GM19351 (cell line): ENCODE measurements at regions not wholly inside any gene's neighbourhood (a gene's known extent, or its start where the extent isn't known, plus 50 kb on each side); places are given as distances from the start of the nearest gene placed in this dataset.

Source experiments
- ATAC-seq: cut with Tn5 transposase; IDR thresholded peaks from one replicate; pipeline ENCODE4 v1.9.1; 2021; ENCODE audit warnings: mild to moderate bottlenecking, moderate library complexity; ENCODE audit not compliant: unreplicated experiment

DNA sequence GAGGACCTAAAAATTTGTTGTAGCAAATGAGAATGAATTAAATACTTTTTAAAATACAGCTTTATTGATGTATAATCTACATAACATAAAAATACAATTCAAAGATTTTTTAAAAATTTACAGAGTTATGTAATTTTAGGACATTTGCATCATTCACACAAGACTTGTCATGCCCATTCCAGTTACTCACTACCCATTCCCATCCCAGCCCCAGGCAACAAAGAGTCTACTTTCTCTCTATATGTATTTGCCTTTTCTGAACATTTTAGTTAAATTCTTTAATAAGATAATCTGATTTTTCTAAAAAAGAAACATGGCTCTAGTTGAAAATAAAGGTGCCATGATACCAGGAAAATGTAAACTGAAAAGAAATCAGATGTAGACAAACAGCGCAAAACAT is 354.2 kb downstream of the PMP22 start:
- ATAC-seq = no peak

DNA sequence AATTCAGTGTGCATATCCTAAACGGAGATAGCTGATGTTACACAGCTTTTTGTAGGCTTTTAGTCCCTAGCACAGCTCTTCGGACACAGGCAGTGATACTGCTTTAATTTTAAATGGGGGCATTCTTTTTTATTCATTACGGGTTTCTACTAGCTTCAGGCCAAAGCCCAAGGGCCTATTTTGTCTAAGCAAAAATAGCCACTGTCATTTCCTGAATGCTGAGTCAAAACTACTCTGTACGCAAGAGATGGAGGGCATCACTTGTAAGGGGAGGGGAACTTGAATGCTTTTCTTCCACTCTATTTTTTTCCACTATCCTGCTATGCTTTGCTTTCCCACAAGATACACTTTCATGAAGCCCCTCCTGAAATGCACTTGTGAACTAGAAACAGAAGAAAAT is 360.7 kb downstream of the PMP22 start:
- no peak for ATAC-seq

DNA sequence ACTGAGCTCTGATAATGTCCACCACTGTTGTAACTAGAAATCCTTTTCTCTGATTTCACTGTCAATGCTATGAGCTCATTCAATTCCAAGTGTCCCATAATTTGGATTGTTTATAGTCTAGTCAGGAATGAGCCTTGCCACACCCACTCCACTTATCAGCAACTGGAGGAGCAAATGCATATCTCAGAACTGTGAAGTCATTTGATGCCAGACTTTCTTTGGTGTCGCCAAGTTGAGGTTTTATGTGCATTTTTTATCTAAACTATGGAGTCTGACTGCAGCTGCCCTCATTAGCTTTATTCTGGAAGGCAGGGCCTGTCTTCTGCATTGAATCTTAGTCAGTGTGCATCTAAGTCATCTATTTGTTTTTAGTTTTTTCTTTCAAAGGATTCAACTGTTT is 361.3 kb downstream of the PMP22 start:
- no peak for ATAC-seq

DNA sequence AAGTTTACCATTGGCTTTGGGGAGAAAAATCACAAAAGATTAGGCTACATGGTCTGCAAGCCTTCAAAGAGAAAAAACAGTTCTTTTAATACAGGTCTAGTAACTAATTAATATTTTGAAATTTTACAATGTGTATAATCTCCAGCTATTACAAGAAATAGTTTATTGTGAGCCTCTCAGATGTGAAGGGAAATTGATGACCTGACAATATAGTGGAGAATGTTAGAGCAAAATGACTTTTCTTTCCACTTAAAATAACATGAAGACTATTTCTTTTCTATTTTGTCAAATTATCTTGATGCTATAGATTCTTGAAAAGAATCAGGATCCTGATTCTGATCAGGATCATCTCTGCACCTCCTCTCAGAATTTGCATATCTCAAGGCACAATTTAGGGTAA is 362.3 kb downstream of the PMP22 start:
- ATAC-seq = no peak

DNA sequence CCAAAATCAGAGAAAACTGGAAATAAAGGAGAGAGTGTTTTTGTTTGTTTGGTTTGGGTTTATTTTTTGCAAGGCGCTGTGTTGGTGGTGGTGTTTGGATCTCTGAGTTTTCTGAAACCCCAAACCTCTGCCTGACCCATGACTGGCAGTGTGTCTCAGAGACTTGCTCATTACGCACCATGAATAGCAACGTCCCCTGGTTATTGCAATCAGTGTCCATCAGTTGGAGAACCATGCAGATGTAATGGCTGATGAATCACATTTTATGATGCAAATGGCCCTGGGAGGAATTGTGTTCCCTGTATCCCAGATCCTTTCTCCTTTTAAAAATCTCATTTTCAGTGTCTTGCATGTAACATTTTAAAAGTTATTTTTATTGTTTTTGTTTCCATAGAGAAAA is 362.8 kb downstream of the PMP22 start:
- no peak for ATAC-seq

DNA sequence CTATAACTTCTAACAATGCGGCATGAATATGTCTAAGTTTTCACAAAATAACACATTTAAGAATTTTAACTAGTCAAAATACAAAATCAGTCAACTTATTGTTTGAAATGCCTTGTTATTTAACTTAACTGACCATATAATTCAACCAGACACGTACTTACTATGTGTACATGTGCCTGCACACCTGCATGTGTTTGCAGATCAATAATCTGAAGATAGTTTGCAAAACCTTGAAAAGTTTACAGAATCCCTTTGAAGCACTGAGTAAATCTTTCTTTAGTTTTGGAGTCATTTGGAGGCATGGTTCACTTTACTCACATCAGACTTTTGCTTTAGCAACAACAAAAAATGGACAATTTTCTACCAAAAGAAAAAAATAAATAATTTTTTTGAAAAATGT is 363.8 kb downstream of the PMP22 start:
- no peak for ATAC-seq

DNA sequence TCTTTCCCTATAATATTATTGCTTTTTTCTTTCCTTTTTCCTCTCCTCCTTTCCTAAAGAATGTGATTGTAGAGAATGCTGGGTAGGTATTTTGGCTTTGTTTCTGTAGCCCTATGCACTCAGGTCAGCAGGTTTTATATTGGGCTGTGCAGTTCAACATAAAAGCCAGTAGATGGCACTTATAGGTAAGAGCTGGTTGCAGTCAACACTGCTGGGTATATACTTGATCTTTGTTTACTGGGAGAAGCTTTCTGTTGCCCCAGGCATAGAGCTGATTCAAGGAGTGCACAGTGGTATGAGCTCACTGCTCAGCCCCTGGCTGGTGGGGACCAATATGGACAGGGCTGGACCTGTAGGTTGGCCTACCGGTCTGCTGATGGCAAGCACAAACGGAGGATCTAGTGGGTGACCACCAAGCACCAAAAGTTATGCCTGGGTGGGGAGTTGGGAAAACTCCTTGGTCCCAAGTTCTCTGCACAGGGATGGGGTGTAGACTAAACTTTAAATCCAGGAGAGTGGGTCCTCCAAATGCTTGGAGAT is 378.9 kb downstream of the PMP22 start:
- ATAC-seq = no peak

DNA sequence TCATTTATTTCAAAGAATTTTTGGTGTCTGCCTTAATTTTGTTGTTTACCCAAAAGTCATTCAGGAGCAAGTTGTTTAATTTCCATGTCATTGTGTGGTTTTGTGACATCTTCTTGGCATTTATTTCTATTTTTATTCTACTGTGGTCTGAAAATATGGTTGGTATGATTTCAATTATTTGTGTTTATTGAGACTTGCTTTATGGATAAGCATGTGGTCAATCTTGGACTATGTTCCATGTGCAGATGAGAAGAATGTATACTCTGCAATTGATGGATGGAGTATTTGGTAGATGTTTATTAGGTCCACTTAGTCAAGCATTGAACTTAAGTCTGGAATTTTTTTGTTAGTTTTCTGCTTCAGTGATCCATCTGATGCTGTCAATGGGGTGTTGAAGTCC is 383.0 kb downstream of the PMP22 start:
- ATAC-seq = no peak

DNA sequence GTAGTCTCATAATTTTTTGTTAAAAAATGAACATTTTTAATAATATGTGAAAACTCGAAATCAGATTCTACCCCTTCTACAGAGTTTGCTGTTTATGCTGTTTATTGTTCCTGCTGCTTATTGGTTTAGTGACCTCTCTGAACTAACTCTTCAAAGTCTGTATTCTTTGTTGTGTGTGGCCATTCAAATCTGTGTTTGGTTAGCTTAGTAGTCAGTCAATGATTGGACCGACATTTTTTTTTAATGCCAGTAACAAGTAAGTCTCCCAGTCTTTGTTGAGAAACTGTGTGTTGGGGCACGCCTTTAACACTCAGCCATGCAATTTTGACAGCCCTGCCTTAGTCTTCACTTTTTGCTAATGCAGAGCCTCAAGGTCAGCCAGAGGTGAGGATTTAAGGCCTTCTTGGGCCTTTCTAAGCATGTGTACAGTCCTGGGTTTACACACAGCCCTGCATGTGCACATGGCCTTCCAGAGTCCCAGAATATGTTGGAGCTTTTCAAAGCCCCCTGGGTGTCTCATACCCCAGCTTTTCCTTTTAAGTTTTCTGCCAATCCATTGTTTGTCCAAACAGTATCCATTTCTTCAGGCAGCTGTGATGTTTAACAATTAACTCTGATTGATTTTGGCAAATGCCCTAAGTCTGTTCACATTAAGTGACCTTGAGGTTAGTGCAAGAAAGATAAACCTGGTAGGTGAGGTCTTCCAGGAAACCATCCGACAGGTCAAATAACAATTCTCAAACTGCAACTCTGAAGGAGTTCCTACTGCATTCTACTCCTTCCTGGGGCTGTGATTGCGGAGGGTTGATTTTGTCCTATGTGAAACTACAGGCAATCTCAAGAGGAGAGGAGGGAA is 389.3 kb downstream of the PMP22 start:
- no peak for ATAC-seq

DNA sequence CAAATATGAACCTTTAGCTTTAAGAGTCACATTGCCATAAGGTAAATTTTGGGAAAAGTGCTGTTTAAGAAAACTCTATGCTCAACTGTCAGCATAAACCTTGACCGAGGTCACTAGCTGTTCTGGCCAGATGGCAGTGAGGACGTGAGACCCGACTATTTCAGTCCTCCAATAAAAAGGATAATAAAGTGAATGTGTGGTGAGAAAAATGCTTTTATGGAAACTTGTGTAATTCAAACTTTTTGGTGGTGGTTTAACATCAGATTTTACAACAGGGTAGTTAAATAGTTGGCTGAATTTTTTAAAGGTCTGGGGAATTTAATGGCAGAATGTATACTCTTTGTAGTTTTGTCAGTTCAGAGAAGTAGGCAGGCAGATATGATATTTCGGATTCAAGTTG is 391.1 kb downstream of the PMP22 start:
- no peak for ATAC-seq

DNA sequence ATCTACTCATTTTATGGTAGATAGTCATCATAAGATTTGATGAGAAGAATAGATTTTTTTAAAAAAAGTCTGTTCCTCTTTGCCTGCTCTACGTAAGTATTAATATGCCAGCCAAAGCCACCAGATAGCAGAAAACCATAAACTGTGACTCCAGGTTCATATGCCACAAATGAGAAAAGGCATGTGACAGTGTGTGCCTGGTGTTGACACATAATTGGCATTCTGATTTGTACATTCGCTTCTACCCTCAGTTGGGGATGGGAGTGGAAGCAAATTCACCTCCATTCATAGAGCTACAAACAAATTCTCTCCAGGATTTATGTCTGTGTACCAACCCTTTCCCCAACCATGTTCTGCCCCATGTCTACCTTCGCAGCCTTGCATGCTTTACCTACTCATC is 391.6 kb downstream of the PMP22 start:
- ATAC-seq = no peak

DNA sequence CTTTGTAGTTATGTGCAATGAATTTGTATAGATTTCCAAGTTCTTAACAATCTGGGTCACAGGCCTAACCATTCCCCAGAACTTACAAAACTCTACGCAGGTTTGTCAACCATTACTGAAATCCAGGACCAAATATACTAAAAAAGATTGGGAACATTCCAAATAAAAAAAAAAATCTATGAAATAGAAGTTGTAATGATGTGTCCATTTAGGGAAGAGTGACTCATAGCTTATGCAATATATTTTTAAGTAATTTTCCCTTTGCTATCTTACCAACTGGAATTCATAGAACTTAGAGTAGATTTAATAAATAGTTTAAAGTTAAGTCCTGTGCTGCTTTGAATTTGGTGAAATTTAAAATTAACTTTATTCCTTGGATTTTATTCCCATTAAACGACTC is 393.2 kb downstream of the PMP22 start:
- no peak for ATAC-seq

DNA sequence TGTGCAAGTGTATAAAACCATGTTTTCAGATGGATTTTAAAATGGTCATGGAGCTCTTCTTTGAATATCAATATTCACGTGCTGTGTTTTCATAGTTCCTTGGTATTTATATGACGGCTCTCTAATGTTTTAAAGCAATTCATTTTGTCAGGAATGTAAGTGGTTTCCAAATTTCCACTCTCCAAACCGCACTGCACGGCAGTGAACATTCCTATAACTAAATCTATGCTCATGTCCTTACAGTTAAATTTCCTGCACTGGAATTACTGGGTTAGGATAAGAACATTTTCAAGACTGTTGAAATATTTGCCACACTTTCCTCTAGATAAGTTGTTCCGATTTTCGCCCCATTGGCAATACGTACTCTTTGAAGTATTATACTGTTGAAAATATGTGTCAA is 398.9 kb downstream of the PMP22 start:
- no peak for ATAC-seq

DNA sequence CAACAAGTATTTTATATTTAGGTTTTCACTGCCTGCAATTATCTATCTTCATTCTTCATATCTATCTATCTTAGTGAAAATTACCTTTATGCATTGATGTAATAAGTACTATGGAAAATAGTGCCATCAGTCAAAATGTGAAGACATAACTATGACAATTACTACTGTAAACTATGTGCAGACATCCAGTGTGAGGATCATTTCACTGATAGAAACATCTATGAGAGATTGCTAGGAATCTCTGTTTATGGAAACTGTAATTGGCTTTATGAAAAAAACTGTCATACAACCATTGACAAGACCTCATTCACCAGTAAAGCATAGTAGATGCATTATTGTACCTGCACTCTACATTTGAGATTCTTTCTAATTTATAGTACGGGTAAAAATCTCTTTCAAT is 401.0 kb downstream of the PMP22 start:
- no peak for ATAC-seq

DNA sequence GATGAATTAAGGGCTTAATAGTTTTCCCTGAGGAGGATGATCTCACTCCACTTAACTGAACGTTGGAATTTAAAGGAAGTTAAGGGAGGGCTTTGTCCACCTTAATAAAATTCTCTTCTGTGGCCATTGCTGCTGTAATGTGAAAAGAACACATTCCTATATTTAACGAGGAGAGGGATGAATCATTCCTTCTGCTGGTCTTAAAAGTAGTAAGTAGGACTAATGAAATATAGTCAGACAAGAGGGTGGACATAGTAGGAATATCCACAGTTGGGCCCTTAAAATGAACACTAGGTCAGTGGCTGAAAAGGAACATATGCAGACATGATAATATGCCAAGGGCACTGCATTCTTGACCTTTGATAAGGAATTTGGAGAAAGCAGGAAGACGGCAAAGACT is 405.6 kb downstream of the PMP22 start:
- ATAC-seq = no peak

DNA sequence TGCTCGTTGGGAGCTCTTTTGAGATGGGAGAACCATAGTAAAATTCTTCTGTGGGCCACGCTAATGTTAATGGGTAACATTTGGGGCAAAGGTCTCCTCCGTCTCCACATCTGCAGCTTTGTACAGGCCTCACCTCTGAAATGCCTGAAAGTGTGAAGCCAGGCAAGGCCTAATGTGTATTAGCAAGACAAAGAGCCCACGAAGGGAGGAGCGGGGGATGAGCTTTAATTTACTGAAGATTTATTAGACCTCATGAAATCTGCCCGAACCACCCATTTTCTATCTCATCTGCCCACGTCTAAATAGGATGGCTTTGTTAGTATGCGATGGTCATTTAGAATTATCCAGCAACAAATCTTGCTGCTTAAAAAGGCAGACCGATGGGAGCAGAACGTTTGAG is 408.9 kb downstream of the PMP22 start:
- no peak for ATAC-seq

DNA sequence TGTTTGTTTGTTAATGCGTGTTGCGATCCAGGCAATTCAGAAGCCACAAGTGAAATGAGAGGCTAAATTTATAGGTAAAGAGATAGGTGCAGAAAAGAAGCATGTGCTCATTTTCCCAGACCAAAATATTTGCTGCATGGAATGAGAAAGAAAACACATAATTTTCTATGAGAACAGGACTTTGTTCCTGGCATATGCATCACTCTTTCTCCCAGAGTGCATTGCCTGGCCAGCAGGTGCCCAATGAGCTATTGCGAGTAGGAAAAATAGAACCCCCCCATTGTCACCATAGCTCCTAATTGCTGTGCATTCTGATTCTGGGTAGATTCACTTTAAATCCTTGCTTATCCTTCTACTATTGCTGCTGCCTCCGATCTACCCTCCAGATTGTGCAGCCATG is 410.4 kb downstream of the PMP22 start:
- ATAC-seq = no peak

DNA sequence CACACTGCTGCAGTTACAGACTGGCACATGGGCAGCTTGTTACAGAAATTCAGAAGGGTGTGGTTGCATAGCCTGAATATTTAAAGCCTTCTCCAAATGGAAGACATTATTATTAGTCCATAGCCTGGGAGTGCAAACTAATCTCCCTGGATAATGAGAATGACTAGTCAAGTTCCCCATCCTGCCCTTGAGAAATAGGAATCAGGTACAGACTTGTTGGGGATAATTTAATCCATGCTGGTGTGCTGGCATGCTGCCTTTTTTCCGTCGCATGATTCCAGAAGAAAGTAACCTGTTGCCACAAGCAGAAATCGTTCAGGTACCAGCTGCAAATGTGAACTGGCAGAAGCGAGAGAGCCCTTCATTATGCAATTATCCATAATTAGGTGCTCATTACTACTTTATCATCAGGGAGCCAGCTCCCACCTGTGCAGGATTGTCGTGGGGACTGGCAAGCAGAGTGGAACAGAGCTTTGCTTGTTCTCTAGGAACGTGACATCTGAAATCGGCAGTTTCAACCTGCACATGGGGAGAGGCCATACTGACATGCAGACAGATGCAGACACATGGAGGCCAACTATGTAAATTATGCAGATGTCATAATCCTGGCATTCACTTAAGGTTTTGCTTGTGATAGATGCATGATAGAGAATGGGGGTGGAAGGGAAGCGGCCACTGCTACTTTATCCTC is 419.4 kb downstream of the PMP22 start:
- ATAC-seq = no peak

DNA sequence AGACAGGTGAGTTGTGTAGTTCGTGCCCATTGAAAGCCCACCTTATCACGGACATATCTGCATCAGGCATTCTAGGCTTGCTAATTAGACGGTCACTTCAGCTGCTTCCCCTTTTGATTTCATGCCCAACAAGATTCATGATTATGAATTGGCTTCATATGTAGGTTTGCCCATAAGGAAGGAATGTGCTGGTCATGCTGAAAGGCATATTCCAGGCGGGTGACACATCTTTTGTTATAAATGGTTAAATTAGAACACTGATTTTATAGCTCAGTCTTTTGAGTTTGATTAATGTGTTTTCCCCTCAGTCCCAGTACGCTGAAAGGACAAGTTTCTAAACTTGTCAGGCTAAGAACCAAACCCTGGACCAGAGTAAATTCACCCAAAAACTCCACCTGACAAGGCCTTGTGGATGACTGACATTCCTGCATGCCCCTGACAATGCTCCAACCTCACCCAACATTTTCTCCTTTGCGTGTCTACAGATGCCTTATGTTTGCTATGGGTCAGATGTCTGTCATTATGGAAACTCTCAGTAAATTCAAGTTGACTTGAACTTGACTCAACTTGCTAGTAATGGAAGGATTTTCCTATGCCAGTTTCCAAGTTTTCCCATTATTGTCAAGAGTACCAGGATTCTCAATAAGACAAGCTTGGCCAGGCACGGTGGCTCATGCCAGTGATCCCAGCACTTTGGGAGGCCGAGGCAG is 421.9 kb downstream of the PMP22 start:
- no peak for ATAC-seq

DNA sequence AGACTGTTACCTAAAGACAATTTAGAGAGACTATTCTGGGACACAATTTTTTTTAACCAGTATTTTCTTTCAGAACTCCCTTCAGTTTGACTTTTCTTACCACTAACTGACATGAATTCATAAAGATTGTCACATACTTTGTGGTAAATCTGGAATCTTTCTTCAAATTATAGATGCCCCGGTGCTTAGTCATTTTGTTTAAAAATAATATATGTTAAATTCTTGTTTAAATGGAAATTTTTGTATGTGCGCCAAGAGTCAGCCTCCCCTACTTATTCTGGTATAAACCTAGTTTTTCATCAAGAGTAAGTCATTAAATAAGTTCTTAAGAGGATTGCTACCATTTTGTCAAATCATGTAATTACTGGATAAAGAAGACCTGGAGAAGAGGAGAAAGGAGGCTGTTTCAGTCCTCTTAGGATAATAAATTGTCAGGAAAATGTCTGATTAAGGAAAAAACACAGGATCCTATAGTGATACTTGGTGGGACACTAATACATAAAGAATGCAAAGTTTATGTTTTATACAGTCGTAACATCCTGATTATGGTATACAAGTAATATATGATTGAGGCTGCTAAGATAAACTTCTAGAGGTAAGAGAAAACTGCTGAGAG is 424.4 kb downstream of the PMP22 start:
- no peak for ATAC-seq

DNA sequence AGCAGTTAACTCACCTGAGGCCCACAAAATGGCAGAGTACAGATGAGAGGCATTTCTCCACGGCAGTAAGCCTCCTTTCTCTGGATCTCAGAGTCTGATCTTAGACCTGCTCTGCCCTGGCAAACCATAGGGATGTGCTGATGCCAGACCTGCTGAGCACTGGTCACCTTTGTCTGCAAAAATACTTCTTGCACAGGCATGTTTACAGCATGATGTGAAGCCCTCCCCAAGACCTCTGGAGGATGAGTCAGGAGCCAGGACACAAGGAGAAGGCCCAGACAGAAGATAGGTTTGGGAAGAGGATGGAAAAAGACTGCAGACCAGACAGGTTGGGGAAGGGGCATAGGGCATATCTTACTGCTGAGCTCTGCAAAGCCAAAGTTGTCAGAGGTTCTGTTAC is 426.6 kb downstream of the PMP22 start:
- ATAC-seq = no peak
